Small intestine (tissue), 7 donors: ENCODE measurements at regions not wholly inside any gene's neighbourhood (a gene's known extent, or its start where the extent isn't known, plus 50 kb on each side); places are given as distances from the start of the nearest gene placed in this dataset.

Experiments used
- DNase-seq, 2 donors: peaks; one replicate each; pipeline versions ENCODE4 v3.0.0 to v3.0.0-alpha.2; 2013
- FAIRE-seq: peaks from 2 replicates; lab custom pipeline; 2012; peaks lifted over from hg19 to GRCh38; lab: Jason Lieb, UNC
- H3K27ac ChIP-seq, 3 donors: one replicate each; pipeline ENCODE4 v1.5.1; 2013; ENCODE audit warnings: low read length in 2 of 3, mild to moderate bottlenecking in 2 of 3, control low read depth in 1 of 3, inconsistent platforms in 1 of 3, low read depth in 1 of 3, moderate library complexity in 1 of 3
- H3K27me3 ChIP-seq, 3 donors: one replicate each; pipeline ENCODE4 v1.6.1; 2013; ENCODE audit warnings: low read length in 3 of 3, inconsistent platforms in 1 of 3; ENCODE audit not compliant: control insufficient read depth in 3 of 3, insufficient read depth in 3 of 3
- H3K36me3 ChIP-seq, 3 donors: one replicate each; pipeline ENCODE4 v1.6.1; 2013; ENCODE audit warnings: low read length in 3 of 3, inconsistent platforms in 1 of 3, low read depth in 1 of 3, mild to moderate bottlenecking in 1 of 3, moderate library complexity in 1 of 3; ENCODE audit not compliant: control insufficient read depth in 3 of 3, insufficient read depth in 2 of 3
- H3K4me1 ChIP-seq, 3 donors: one replicate each; pipeline ENCODE4 v1.6.1; 2013; ENCODE audit warnings: low read length in 2 of 3, inconsistent platforms in 1 of 3, low read depth in 1 of 3, mild to moderate bottlenecking in 1 of 3, moderate library complexity in 1 of 3; ENCODE audit not compliant: control insufficient read depth in 3 of 3, insufficient read depth in 2 of 3
- H3K4me3 ChIP-seq, 3 donors: one replicate each; pipeline ENCODE4 v1.5.1; 2013; ENCODE audit warnings: low read length in 3 of 3, control low read depth in 1 of 3, inconsistent platforms in 1 of 3, low read depth in 1 of 3, mild to moderate bottlenecking in 1 of 3, moderate library complexity in 1 of 3
- H3K9me3 ChIP-seq, 2 donors: one replicate each; pipeline ENCODE4 v1.6.1; 2013; ENCODE audit warnings: low read depth in 1 of 2, low read length in 1 of 2; ENCODE audit not compliant: control insufficient read depth in 2 of 2, insufficient read depth in 1 of 2
- WGBS, 3 donors: extraction: QIAGEN DNeasy Blood & Tissue Kit; methylation state at CpG; one replicate each; pipeline ENCODE4 v1.1.7; 2013; 5-methylcytosine and 5-hydroxymethylcytosine counted together
- donor health status: healthy with polysubstance abuse.
- donor health status: control.
- donor health status: control.
- donor health status: Bipolar disorder and iron deficiency.
- donor health status: healthy.

GRCh38 chr5:93054424-93055163 lies 526.4 kb downstream of the NR2F1-AS1 start:
- H3K36me3 ChIP-seq: no peaks in the 10 kb centered on the region
- FAIRE-seq: no peak
- 43 to 70% (median 45%) methylated on average over 2 of the region's 2 CpGs for WGBS, 3 donors
- no peaks in the 10 kb centered on the region for H3K9me3 ChIP-seq
- no peaks in the 10 kb centered on the region for H3K4me1 ChIP-seq
- no peaks in the 10 kb centered on the region for H3K27me3 ChIP-seq
- no peak for DNase-seq
- no peak overlapping the region for H3K4me3 ChIP-seq
- no peak overlapping the region for H3K27ac ChIP-seq

GRCh38 chr5:93053825-93054224 lies 527.2 kb downstream of the NR2F1-AS1 start:
- DNase-seq: no peak
- Histone ChIP-seq H3K36me3 (no peaks in the 10 kb centered on the region), H3K4me3 (no peak overlapping the region), H3K9me3 (no peaks in the 10 kb centered on the region), H3K27ac (no peak overlapping the region), H3K4me1 (no peaks in the 10 kb centered on the region), H3K27me3 (no peaks in the 10 kb centered on the region)
- no peak for FAIRE-seq

GRCh38 chr5:93048858-93049257 lies 532.2 kb downstream of the NR2F1-AS1 start:
- Histone ChIP-seq H3K4me3 (no peak overlapping the region), H3K27me3 (no peaks in the 10 kb centered on the region), H3K9me3 (no peaks in the 10 kb centered on the region), H3K36me3 (no peaks in the 10 kb centered on the region), H3K4me1 (no peaks in the 10 kb centered on the region), H3K27ac (no peak overlapping the region)
- no peak for FAIRE-seq
- no peak for DNase-seq
- WGBS, 3 donors: 77 to 85% (median 82%) methylated on average over 2 of the region's 2 CpGs

- no peaks in the 10 kb centered on the region for H3K4me1 ChIP-seq
- no peak overlapping the region for H3K27ac ChIP-seq
- no peak overlapping the region for H3K4me3 ChIP-seq
- H3K27me3 ChIP-seq: no peaks in the 10 kb centered on the region
- no peak for DNase-seq
- 70 to 81% (median 79%) methylated on average over 1 of the region's 1 CpG for WGBS, 3 donors
- no peaks in the 10 kb centered on the region for H3K36me3 ChIP-seq
- FAIRE-seq: no peak
- no peaks in the 10 kb centered on the region for H3K9me3 ChIP-seq
Measured at GRCh38 chr5:93044859-93045666, 536.0 kb downstream of the NR2F1-AS1 start.

GRCh38 chr5:93039888-93040287 lies 541.1 kb downstream of the NR2F1-AS1 start:
- FAIRE-seq (no peak), DNase-seq (no peak)
- no peaks in the 10 kb centered on the region for H3K36me3 ChIP-seq
- H3K4me1 ChIP-seq: no peaks in the 10 kb centered on the region
- no peaks in the 10 kb centered on the region for H3K27me3 ChIP-seq
- no peak overlapping the region for H3K4me3 ChIP-seq
- no peaks in the 10 kb centered on the region for H3K9me3 ChIP-seq
- H3K27ac ChIP-seq: no peak overlapping the region

GRCh38 chr5:93034621-93035590 lies 546.1 kb downstream of the NR2F1-AS1 start:
- DNase-seq (peak in 1 of 2 donors; percentile 6), FAIRE-seq (no peak)
- Histone ChIP-seq H3K27me3 (no peaks in the 10 kb centered on the region), H3K4me1 (no peaks in the 10 kb centered on the region), H3K27ac (no peak overlapping the region), H3K4me3 (no peak overlapping the region), H3K9me3 (no peaks in the 10 kb centered on the region), H3K36me3 (no peaks in the 10 kb centered on the region)
- WGBS, 3 donors: 43 to 57% (median 47%) methylated on average over 9 of the region's 9 CpGs

- Histone ChIP-seq H3K4me1 (no peaks in the 10 kb centered on the region), H3K4me3 (no peak overlapping the region), H3K36me3 (no peaks in the 10 kb centered on the region), H3K27ac (no peak overlapping the region), H3K9me3 (no peaks in the 10 kb centered on the region), H3K27me3 (no peaks in the 10 kb centered on the region)
- WGBS, 3 donors: 61 to 83% (median 76%) methylated on average over 3 of the region's 3 CpGs
- DNase-seq: no peak
- no peak for FAIRE-seq
Measured at GRCh38 chr5:93022796-93023447, 558.1 kb downstream of the NR2F1-AS1 start.

GRCh38 chr5:93022211-93022610 lies 558.8 kb downstream of the NR2F1-AS1 start:
- Histone ChIP-seq H3K9me3 (no peaks in the 10 kb centered on the region), H3K4me1 (no peaks in the 10 kb centered on the region), H3K27ac (no peak overlapping the region), H3K36me3 (no peaks in the 10 kb centered on the region), H3K4me3 (no peak overlapping the region), H3K27me3 (no peaks in the 10 kb centered on the region)
- FAIRE-seq (no peak), DNase-seq (no peak)
- 35 to 62% (median 58%) methylated on average over 3 of the region's 3 CpGs for WGBS, 3 donors
